HL-60 (cell line): ENCODE measurements at regions not wholly inside any gene's neighbourhood (a gene's known extent, or its start where the extent isn't known, plus 50 kb on each side); places are given as distances from the start of the nearest gene placed in this dataset.

Source experiments
- DNase-seq, 2 experiments: peaks; one replicate each; pipeline ENCODE4 v3.0.0-alpha.2; 2010 to 2020; ENCODE audit warnings: low read depth in 1 of 2, low spot score in 1 of 2
- H3K27ac ChIP-seq: fragments of 250-450 bp; sonication (Bioruptor Pico); replicated peaks from 2 replicates; pipeline ENCODE4 v1.5.1; 2020; ENCODE audit warnings: mild to moderate bottlenecking, moderate library complexity
- H3K27me3 ChIP-seq: fragments of 250-450 bp; sonication (Bioruptor Pico); 2 replicates; pipeline ENCODE4 v1.5.1; 2021; ENCODE audit warnings: mild to moderate bottlenecking, moderate library complexity; ENCODE audit not compliant: insufficient read depth, poor library complexity, severe bottlenecking
- H3K4me3 ChIP-seq: replicated peaks from 2 replicates; pipeline ENCODE4 v1.5.1; 2011; ENCODE audit warnings: mild to moderate bottlenecking, control low read depth, low read length; ENCODE audit not compliant: insufficient read depth
- GABPA ChIP-seq: IDR thresholded peaks from 2 replicates; pipeline ENCODE4 v1.6.1; 2012; ENCODE audit warnings: low read depth
- POLR2AphosphoS5 ChIP-seq: IDR thresholded peaks from 2 replicates; pipeline ENCODE4 v1.6.1; 2012; ENCODE audit warnings: low read depth
- SPI1 ChIP-seq: IDR thresholded peaks from 2 replicates; pipeline ENCODE4 v1.6.1; 2012; ENCODE audit warnings: low read depth, mild to moderate bottlenecking, borderline replicate concordance
- TF ChIP-seq, protein P1 (sequence below): IDR thresholded peaks from 2 replicates; pipeline ENCODE4 v1.6.1; 2012; ENCODE audit warnings: low read depth; ENCODE audit not compliant: insufficient replicate concordance
- TF ChIP-seq, protein P2 (sequence below): IDR thresholded peaks from one replicate; pipeline ENCODE4 v1.5.1; 2011; ENCODE audit warnings: low read length, control low read depth, inconsistent platforms; ENCODE audit not compliant: insufficient read depth

DNA sequence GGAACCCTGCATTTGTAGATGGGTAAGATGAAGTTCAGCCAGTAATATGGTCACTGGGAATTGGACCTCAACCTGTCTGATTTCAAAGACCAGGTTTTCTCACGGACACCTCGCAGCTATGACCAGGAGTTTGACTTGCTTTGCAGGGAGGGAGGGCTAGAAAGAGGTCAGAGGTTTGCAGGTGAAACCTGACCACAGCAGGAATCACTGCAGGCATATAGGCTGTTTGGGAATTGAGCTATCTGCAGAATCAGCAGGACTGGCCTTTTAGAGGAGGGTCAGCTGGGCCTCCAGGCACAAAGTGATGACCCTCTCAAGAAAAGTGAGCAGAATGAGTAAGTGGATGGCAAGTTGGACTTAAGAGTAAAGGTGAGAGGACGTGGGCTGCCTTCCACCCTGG, 166.3 kb downstream of the ADRA2A start:
- TF ChIP-seq GABPA, result no peak
- TF ChIP-seq SPI1, result no peak
- TF ChIP-seq, protein P1, sequence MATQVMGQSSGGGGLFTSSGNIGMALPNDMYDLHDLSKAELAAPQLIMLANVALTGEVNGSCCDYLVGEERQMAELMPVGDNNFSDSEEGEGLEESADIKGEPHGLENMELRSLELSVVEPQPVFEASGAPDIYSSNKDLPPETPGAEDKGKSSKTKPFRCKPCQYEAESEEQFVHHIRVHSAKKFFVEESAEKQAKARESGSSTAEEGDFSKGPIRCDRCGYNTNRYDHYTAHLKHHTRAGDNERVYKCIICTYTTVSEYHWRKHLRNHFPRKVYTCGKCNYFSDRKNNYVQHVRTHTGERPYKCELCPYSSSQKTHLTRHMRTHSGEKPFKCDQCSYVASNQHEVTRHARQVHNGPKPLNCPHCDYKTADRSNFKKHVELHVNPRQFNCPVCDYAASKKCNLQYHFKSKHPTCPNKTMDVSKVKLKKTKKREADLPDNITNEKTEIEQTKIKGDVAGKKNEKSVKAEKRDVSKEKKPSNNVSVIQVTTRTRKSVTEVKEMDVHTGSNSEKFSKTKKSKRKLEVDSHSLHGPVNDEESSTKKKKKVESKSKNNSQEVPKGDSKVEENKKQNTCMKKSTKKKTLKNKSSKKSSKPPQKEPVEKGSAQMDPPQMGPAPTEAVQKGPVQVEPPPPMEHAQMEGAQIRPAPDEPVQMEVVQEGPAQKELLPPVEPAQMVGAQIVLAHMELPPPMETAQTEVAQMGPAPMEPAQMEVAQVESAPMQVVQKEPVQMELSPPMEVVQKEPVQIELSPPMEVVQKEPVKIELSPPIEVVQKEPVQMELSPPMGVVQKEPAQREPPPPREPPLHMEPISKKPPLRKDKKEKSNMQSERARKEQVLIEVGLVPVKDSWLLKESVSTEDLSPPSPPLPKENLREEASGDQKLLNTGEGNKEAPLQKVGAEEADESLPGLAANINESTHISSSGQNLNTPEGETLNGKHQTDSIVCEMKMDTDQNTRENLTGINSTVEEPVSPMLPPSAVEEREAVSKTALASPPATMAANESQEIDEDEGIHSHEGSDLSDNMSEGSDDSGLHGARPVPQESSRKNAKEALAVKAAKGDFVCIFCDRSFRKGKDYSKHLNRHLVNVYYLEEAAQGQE, result no peak
- TF ChIP-seq POLR2AphosphoS5, result no peak
- TF ChIP-seq, protein P2, sequence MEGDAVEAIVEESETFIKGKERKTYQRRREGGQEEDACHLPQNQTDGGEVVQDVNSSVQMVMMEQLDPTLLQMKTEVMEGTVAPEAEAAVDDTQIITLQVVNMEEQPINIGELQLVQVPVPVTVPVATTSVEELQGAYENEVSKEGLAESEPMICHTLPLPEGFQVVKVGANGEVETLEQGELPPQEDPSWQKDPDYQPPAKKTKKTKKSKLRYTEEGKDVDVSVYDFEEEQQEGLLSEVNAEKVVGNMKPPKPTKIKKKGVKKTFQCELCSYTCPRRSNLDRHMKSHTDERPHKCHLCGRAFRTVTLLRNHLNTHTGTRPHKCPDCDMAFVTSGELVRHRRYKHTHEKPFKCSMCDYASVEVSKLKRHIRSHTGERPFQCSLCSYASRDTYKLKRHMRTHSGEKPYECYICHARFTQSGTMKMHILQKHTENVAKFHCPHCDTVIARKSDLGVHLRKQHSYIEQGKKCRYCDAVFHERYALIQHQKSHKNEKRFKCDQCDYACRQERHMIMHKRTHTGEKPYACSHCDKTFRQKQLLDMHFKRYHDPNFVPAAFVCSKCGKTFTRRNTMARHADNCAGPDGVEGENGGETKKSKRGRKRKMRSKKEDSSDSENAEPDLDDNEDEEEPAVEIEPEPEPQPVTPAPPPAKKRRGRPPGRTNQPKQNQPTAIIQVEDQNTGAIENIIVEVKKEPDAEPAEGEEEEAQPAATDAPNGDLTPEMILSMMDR, result no peak
- H3K27ac ChIP-seq, result no peak overlapping the region
- no peak overlapping the region for H3K4me3 ChIP-seq
- no peak for DNase-seq
- no peaks in the 10 kb centered on the region for H3K27me3 ChIP-seq

DNA sequence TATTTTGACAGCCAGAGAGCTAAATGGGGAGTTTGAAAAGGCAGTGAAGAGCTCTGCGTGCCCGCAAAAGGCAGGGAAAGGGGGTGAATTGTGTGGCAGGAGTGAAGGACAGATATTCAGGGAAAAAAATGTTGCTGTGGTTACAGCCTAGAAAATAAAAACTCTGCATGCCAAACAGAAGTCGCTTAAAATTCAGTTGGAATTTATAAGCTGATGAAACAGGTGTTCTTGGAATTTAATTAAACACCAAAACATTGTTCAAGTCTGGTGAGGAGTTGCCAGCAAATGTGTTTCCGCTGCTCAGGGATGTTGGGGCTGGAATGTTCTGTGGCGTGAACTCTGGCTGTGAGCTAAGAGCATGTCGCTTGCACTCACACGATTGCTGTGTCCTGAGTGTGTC, 169.3 kb downstream of the ADRA2A start:
- no peaks in the 10 kb centered on the region for H3K27me3 ChIP-seq
- no peak overlapping the region for H3K4me3 ChIP-seq
- no peak overlapping the region for H3K27ac ChIP-seq
- no peak for DNase-seq
- no peak for TF ChIP-seq SPI1

DNA sequence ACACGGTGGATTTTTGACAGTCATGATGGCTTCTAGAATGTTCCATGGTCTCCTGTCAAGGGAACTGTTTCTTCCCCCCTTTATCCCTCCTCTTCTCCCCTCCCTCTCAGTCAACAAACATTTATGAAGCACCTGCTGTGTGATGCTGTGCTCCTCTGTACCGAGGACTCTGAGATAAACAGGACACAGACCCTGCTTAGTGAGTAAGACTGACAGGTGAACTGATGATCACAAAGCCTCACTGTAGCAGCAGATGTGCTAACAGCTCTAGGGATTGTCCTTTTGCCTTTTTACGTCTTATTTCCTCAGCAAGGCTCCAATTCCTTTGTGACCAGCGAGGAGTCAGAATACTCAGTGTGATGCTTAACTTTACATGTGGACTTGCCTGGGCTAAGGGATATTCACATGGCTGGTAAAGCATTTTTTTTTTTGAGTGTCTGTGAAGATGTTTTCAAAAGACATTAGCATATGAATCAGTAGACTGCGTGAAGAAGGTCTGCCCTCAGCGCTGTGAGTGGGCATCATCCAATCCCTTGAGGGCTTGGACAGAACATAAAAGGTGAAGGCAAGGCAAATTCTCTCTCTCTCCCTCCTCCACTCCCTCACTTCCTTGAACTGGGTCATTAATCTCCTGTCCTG, 170.1 kb downstream of the ADRA2A start:
- H3K27me3 ChIP-seq, result no peaks in the 10 kb centered on the region
- H3K27ac ChIP-seq, result no peak overlapping the region
- no peak overlapping the region for H3K4me3 ChIP-seq
- no peak for TF ChIP-seq POLR2AphosphoS5
- no peak for TF ChIP-seq SPI1
- TF ChIP-seq, protein P1, result no peak
- TF ChIP-seq, protein P2, result no peak
- no peak for TF ChIP-seq GABPA
- DNase-seq, result no peak

DNA sequence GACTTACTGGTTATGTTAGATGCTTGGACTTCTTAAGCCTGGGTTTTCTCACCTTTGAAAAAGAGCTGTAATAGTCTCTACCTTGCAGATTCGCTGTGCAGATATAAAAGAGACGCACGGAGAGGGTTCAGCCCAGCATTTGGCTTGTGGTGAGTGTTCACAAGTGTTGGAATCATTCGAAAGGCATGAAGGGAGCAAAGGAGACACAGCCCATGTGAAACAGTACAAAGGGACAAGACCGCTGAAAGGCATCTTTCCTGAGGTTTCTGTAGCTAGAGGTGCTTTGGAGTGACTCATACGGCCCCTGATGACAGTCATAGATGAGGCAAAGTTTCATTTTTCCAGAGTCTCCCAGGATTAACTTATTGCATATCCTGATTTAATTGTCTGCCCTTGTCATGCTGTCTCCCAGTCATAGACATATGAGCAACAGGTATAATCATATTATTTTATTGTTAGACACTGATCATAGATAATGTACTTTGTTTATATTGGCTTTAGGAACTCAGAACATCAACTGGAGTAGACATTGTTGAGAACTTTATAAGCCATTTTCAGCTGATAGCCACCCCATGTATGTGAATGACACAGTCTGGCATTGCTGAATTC, 171.1 kb downstream of the ADRA2A start:
- TF ChIP-seq, protein P1, result no peak
- TF ChIP-seq, protein P2, result no peak
- TF ChIP-seq SPI1, result no peak
- TF ChIP-seq POLR2AphosphoS5, result no peak
- TF ChIP-seq GABPA, result no peak
- H3K27me3 ChIP-seq, result no peaks in the 10 kb centered on the region
- no peak overlapping the region for H3K4me3 ChIP-seq
- H3K27ac ChIP-seq, result no peak overlapping the region
- DNase-seq, result no peak
